ENCODE measurements at regions not wholly inside any gene's neighbourhood (a gene's known extent, or its start where the extent isn't known, plus 50 kb on each side); places are given as distances from the start of the nearest gene placed in this dataset.

DNA sequence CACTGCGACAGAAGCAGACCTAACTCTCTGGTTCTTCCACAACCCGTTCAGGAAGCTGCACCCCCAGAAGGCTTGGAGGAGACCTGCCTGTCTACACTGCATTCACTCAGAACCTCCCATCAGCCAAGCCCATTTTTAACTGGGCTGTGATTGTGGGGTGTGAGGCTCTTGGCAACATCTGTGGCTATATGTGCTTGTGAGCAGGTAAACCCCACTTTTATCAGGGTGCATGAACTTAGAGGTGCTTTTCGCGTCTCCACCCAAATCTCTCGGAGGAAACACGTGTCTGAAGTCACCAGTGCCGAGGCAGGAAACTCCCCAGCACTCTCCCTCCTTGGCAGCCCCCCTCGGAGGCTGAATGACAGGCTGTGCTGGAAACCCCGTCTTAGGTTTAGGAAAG lies 158.2 kb upstream of the SALL3 start:
- WGBS (ENCODE audit: insufficient coverage): 69% methylated on average over 3 of the region's 9 CpGs
- no peaks in the 10 kb centered on the region for H3K36me3 Mint-ChIP-seq
- TF ChIP-seq CTCF (IDR thresholded peaks at IDR 0.05): no peak
- Histone ChIP-seq H4K20me1 (ENCODE audit: insufficient read depth, low read length) (no peaks in the 10 kb centered on the region), H3K4me3 (replicated peaks in 1 of 3; ENCODE audit: low read depth in 2 of 3, low read length in 3 of 3) (no peak overlapping the region), H3K36me3 (replicated peaks in 1 of 2; ENCODE audit: control insufficient read depth in 1 of 2, insufficient read depth in 2 of 2, low read length in 2 of 2) (no peaks in the 10 kb centered on the region), H3K4me1 (ENCODE audit: control insufficient read depth in 1 of 2, insufficient read depth in 2 of 2, low read length in 2 of 2) (no peaks in the 10 kb centered on the region), H3K27ac (ENCODE audit: low read depth in 1 of 2, low read length in 2 of 2) (no peak overlapping the region), H3K9ac (ENCODE audit: insufficient read depth, low read length, poor library complexity, severe bottlenecking) (no peak overlapping the region), H3K27me3 (ENCODE audit: control insufficient read depth in 2 of 2, insufficient read depth in 2 of 2, low read length in 2 of 2) (no peaks in the 10 kb centered on the region), H3K4me2 (replicated peaks; ENCODE audit: extremely low read depth, low read length, poor library complexity, severe bottlenecking) (no peak overlapping the region), H2AFZ (ENCODE audit: insufficient read depth, low read depth, low read length, poor library complexity, severe bottlenecking) (no peak overlapping the region), H3K9me3 (replicated peaks in 1 of 2; ENCODE audit: control insufficient read depth in 1 of 2, insufficient read depth in 1 of 2, low read length in 2 of 2) (no peaks in the 10 kb centered on the region), H3K79me2 (ENCODE audit: insufficient read depth, low read length) (no peaks in the 10 kb centered on the region)
- H3K9me3 Mint-ChIP-seq: peaks cover 0 to 4% (median 2%) of the 10 kb centered on the region in 7 donors
- no peak for DNase-seq
- intact Hi-C loops (cut with micrococcal nuclease): no loop called here
- no peaks in the 10 kb centered on the region for H3K4me1 Mint-ChIP-seq
- no peak overlapping the region for H3K4me3 Mint-ChIP-seq
- H3K27ac Mint-ChIP-seq: no peak overlapping the region
- H3K27me3 Mint-ChIP-seq (ENCODE audit: low read depth in 3 of 3): peaks cover 5 to 9% (median 5%) of the 10 kb centered on the region in 3 donors

- Histone ChIP-seq H3K9ac (ENCODE audit: insufficient read depth, low read length, poor library complexity, severe bottlenecking) (no peak overlapping the region), H3K79me2 (ENCODE audit: insufficient read depth, low read length) (no peaks in the 10 kb centered on the region), H3K27me3 (ENCODE audit: control insufficient read depth in 2 of 2, insufficient read depth in 2 of 2, low read length in 2 of 2) (no peaks in the 10 kb centered on the region), H2AFZ (ENCODE audit: insufficient read depth, low read depth, low read length, poor library complexity, severe bottlenecking) (no peak overlapping the region), H3K36me3 (replicated peaks in 1 of 2; ENCODE audit: control insufficient read depth in 1 of 2, insufficient read depth in 2 of 2, low read length in 2 of 2) (no peaks in the 10 kb centered on the region), H4K20me1 (ENCODE audit: insufficient read depth, low read length) (no peaks in the 10 kb centered on the region), H3K4me1 (ENCODE audit: control insufficient read depth in 1 of 2, insufficient read depth in 2 of 2, low read length in 2 of 2) (no peaks in the 10 kb centered on the region), H3K27ac (ENCODE audit: low read depth in 1 of 2, low read length in 2 of 2) (no peak overlapping the region), H3K9me3 (replicated peaks in 1 of 2; ENCODE audit: control insufficient read depth in 1 of 2, insufficient read depth in 1 of 2, low read length in 2 of 2) (no peaks in the 10 kb centered on the region), H3K4me3 (replicated peaks in 1 of 3; ENCODE audit: low read depth in 2 of 3, low read length in 3 of 3) (no peak overlapping the region), H3K4me2 (replicated peaks; ENCODE audit: extremely low read depth, low read length, poor library complexity, severe bottlenecking) (no peak overlapping the region)
- H3K4me3 Mint-ChIP-seq: no peak overlapping the region
- intact Hi-C loops (cut with micrococcal nuclease): no loop called here
- H3K27ac Mint-ChIP-seq: no peak overlapping the region
- 89% methylated on average over 18 of the region's 27 CpGs for WGBS (ENCODE audit: insufficient coverage)
- no peak for DNase-seq
- H3K27me3 Mint-ChIP-seq (ENCODE audit: low read depth in 3 of 3): peaks cover 5 to 9% (median 5%) of the 10 kb centered on the region in 3 donors
- H3K4me1 Mint-ChIP-seq: no peaks in the 10 kb centered on the region
- H3K9me3 Mint-ChIP-seq: peaks cover 0 to 4% (median 2%) of the 10 kb centered on the region in 7 donors
- no peaks in the 10 kb centered on the region for H3K36me3 Mint-ChIP-seq
- no peak for TF ChIP-seq CTCF (IDR thresholded peaks at IDR 0.05)
Observed at GRCh38 chr18:78822171-78822948, 157.3 kb upstream of the SALL3 start.
